Tongue (tissue), 1 donor: ENCODE measurements at regions not wholly inside any gene's neighbourhood (a gene's known extent, or its start where the extent isn't known, plus 50 kb on each side); places are given as distances from the start of the nearest gene placed in this dataset.

Source experiments
- DNase-seq: peaks from one replicate; pipeline ENCODE4 v3.0.0-alpha.2; 2015

DNA sequence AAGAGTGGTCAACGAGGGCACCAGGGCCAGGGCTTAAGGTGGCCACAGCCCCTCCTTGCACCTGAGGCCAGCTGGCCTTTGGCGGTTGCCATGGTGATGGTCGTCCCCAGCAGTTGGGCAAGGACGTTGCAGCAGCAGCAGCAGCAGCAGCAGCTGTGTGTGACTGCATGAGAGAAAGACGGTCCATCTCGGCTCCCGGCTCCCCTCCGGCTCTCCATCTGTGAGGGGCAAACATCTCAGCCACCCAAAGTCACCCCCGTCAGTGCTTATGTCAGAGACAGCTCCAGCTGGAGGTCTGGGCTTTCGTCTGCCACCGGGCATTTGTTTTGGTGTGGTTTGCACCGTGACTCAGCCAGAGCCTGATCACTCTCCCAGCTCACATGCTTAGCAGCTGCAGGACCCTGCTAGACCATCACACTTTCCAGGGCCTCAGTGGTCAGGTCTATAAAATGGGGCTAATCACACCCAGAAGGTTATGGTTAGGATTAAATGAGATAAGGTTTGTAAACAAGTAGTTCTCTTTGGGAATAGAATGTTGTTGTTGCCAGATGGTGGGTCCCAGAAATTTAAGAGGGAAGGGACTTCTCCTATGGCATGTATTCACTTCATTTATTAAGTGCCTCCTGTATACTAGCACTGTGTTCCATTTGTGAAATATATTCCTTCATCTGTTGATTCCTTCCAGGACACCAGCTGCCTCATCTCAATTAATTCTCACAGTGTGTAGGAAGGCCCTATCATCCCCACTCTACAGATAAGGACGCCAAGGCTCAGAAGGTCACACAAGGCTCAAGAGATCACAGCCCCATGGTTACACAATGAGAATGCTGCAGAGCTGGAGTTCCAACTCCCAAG lies 212.6 kb upstream of the LHX5 start:
- DNase-seq, result no peak

DNA sequence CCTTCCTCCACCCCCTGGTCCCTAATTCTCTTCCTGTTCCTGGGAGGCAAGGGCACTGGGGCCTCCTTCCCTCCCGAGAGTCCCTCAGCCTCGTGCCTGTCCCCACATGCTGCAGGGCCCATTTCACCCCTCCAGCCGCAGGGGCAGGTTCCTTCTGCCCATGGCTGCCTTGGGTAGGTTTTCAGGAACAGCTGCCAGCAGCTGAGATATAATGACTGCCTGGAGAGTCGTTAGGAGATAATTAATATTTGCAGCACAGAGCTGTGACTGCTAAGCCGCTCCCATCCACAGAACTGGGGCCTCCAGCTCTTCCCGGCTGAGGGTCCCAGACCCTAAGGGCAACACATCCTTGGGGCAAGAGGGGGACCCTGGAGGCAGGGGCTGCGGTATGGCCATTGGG lies 211.9 kb upstream of the LHX5 start:
- no peak for DNase-seq

DNA sequence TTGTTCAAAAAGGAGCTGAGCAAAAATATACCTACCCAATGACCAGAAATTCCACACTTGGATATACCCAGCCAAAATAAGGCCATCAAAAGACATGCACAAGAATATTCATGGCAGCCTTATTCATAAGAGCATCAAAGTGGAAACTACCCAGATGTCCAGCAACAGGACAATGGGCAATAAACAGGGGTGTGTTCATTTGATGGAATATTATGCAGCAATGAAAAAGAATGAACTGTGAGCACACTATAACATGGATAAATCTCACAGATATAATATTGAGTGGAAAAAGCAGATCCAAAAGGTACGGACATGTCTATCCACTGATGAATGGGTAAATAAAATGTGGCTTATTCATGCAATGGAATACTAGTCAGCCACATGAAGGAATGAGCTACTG lies 209.2 kb upstream of the LHX5 start:
- no peak for DNase-seq

DNA sequence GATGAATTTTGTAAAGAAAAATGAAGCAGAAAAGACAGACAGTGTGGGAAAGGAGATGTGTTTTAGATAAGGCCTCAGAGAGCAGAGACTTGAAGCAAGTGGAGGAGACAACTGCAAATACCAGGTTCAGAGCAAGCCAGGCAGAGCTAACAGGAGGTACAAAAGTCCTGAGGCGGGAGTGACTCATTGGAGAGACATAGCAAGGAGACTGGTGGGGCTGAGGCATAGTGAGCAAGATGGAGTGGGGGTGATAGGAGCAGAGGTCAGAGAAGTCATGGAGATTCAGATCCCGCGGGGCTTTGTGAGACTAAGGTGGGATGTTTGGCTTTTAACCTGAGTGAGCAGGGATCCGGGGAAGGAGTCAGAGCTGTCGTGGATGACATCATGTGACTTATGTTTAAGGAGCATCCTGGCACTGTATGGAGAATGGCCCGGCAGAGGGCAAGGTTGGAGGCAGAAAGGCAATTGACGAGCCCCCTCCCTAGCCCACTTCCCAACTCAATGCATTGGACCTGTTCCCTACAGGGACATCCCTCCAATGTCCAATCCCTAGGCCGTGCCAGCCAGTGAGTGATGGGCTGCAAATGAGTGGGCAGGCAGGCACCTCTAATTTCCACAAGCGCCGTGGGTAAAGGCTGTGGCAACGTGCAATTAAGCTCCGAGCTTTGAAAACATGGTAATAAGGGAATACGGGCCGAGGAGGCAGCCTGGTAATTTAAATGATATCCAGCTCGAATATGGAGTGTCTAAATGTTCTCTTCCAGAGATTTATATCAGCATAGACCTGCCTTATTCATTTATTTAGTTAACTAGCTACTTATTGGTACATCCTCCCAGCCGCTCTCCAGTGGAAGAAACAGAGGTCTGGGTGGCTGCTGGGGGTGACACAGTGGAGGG lies 206.8 kb upstream of the LHX5 start:
- DNase-seq, result no peak

DNA sequence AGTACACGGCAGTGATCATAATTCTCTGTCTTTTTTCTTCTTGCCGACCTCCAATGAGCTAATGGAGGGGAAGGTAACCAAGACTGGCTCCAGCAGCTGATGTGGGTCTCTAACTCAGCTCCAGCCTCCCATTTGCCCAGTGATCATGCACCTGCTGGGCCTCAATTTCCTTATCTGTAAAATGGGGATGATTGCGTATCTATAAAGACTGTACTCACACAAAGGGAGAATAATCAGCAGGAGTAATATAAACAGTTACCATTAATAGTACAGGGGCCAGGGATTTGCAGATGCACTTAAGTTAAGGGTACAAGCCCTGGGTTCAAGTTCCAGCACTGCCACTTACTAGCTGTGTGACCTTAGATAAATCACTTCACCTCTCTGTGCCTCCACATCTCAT lies 204.9 kb upstream of the LHX5 start:
- DNase-seq, result no peak

DNA sequence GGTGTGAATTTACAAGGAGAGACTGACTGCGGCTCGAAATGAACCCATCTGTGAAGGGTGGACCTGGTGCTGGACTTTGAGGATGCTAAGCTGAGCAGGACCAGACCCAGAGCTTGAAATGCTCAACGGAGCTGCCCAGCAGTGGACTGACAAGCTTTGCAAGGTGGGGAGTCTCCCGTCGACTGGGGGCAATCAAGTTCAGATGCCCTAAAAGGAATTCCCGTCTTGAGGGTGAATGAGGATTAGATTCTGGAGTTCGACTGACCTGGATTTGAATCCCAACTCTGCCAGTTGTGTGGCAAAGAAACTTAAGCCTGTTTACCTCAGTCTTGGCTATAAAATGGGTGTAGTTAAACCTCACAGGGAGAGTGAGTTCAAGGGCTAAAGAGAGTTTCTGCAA lies 204.4 kb upstream of the LHX5 start:
- DNase-seq, result no peak

DNA sequence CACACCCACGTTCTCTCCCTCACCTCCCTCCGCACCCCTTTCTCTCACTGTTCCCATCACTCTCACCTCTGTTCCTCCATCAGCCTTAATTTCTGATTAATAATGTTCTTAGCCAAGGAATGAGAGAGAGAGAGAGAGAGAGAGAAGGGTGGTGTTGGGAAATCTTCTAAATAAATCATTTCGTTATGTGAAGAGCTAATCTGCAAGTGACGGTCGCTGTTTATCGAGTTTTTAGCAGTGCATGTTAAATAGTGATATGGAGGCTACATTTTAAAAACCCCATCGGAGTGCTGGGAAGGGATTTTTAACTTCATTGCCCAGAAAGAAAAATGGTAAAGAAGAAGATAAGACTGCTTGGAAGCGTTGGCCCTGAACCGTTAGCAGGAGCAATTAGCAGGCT lies 203.3 kb upstream of the LHX5 start:
- DNase-seq, result no peak

DNA sequence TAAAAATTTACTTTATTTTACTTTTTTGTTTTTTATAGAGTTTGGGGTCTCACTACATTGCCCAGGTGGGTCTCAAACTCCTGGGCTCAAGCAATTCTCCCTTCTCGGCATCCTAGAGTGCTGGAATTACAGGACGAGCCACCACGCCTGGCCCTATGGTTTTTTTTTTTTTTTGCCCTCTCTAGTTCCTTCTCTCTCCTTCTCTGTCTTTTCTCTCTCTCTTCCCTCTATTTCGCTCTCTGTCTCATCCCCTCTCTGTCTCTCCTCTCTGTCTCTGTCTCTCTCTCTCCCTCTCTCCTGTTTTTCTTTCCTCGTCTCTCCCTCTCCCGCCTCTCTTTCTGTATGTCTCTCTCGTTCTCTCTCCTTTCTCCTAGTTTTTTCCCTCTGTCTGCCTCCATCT lies 202.6 kb upstream of the LHX5 start:
- DNase-seq, result no peak

DNA sequence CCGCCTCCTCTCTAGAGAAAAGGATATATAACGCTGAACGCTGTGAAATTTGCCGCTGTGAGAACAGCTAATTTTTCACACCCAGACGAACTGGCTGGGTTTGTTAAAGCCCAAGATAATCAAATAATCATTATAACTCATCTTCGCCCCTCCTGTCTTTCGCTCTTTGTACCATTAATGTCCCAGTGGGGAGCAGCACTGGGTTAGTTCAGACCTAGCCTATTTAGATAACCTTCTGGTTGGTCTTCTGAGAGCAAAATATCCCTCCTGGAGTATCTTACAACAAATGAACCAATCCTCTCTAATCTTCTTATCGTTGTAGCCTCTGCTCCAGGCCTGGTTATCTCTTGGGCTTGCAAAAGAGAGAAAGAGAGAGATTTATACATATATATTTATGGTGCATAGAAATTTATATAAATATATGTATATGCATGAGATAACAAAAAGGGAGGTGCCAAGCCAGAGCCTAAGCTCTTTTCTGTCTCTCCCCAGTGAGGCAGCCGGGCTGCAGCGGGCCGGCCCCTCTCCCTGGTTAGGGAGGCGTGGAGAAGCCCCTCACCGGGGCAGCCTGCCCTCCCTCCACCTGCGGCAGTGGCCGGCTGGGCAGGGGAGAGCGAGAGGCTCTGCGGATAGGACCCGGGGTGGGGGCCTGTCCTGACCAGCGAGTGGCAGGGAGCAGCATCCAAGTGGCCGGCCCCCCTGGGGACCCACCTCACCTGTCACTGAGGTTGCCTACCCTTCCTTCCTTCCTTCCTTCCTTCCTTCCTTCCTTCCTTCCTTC lies 202.0 kb upstream of the LHX5 start:
- DNase-seq, result no peak

DNA sequence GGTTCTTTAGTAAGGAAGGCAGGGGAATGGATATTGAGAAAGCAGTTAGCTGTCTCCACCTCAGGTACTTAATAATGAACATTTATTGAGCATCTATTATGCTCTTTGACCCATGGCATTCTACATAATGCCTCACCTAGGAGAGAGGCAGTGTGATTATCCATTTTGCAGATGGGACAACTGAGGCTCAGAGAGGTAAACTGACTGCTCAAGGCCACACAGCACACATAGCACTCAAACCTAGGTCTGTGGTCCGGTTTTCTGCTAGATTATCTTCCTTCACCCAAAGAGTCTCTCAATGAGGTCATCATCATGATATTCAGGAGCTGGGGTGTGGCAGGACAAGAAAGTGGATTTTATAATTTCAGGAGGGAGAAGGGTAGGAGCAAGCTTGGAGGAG lies 199.1 kb upstream of the LHX5 start:
- DNase-seq, result no peak

DNA sequence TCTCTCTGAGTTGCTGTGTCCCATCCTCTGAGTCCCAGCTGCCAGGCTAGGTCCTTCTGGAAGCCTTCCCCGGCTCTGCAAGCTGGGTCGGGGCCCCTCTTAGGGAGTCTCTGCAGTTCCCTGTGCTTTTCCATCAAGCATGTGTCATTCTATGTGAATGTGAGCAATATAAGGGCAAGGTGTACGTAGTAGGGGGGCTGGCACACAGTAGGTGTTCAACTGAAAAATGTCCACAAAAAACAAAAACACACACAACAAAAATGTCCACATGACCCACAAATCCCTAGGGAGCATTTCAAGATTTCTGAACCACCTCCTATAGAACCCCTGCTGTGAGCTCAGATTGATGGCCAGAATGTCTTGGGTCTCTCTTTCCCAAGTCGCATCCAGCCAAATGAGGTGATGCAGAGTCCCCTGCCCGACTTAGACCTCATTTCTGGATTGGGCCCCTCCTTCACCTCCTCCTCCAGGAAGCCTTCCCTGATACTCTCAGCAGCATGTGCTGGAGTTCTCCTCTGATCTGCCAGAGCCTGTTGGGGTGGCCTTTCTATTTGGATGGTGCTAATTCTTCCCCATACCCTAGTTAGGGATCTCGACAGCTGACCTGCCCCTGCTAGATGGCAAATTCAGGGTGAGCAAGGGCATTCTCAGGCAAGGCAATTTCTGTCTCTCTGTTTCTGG lies 196.1 kb upstream of the LHX5 start:
- DNase-seq, result no peak

DNA sequence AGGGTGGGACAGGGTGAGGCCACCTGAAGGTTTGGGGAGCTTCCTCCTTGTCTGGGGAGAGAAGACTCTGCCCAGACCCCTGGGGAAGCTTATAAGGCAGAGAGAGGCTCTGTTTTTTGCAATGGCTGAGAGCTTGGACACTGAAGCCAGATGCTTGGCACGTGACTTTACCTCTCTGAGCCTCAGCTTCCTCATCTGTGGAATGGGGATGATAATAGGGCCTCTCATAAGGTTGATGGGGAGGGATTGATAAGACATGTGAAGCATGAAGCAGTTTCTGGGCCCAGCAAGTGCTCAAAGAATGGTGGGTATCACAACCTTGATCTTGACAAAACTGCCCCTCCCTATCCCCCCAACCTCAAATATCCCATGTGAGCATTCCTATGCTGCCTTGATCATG lies 195.4 kb upstream of the LHX5 start:
- DNase-seq, result no peak

DNA sequence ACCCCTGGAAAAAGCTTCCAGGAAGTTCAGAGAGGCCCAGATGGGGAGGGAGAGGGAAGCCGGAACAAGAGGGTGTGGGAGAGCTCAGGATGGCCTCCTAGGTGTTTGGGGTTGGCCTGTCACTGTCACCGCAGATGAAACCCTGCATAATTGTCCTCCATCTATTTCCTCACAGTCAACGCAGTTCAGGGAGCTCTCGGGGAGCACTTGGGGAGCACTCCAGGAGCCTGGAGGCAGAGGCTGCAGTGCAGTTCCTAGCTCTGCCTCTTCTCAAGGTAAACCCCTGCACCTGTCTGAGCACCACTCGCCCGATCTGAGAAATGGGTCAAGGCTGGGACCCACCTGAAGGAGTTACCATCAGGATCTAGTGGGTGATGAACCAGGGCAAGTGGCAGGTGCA lies 194.6 kb upstream of the LHX5 start:
- no peak for DNase-seq

DNA sequence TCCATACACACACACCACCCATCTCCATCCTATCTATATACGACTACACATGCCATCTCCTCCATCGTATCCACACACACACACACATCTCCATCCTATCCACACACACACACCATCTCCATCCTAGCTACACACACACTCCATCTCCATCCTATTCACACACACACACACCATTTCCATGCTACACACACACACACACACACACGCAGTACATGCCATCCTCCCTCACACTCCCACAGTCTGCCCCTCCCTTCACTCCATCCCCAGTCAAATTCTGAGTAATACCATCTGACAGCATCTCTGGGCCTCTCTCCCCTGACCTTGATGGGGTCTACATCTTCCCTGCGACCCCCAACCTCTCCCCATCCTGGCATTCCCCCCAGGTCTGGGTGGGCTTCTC lies 193.8 kb upstream of the LHX5 start:
- DNase-seq, result no peak

DNA sequence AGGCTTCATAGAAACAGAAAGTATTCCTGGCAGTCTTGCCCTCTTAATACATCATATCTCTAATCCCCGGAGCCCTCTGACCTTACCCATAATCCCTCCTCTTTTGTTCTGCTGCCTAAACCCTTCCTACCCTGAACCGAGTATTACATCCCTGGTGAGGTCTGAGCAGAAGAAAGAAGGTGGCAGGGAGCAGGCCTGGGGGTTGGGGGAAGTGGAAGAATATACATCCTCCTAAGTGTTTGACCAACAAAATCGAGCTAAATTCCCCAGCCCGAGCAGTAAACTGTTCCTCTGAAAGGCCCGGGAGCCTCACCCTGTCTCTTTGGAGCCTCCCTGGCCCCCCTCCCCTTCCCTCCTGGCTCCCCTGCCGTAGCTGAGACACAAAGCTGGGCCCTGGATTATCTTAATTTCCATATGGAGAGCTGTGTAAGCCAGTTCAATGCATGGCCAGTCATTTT lies 192.6 kb upstream of the LHX5 start:
- no peak for DNase-seq

DNA sequence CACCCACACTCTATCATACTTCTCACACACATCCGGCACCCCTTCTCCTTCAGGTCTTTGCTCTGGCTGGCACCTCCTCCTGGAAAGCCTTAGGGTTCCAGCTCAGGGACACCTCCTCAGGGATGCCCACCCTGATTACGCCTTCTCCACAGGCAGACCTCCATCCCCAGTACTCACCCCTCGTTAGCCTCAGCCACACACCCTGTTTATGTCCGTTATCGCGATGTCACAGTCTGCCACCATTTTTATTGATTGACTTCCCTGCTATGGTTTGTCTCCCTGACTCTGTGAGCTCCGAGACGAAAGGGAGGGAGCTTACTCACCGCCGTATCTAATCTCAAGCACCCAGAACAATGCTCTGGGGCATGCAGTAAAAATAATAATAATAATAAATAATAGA lies 191.7 kb upstream of the LHX5 start:
- DNase-seq, result no peak

DNA sequence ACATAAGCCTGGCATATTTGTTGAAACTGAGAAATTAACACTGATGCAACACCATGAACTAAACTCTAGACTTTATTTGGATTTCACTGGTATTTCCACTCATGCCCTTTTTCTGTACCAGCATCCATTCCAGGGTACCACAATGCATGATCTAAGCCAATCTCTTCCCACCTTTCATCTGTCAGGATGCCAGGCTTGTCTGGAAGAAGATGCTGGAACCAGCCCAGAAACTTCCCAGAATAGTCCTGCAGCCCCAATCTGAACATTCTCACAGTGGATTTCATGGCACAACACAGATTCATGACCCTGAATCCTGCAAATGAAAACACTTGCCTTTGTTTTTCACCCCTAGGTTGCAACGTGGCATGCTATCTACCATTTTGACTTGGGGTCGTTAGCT lies 189.3 kb upstream of the LHX5 start:
- DNase-seq, result no peak

DNA sequence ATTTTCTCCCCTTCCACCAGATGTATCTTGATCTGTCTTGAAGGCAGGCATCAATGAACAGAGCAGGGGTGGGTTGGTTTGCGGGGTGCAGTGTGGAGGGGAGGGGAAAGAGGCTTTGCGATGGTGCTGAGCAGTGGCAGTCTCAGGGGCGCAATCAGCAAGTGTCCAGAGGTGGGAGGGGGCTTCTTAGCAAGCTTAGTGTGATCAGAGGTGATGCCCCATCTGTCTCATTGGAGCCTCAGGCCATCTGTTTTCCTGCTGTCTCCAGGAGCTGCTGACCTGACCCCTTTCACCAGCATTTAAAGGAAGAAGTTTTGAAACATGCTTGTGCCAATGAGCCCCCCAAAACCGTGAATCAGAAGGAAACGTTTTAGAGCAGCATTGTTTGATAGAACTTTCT lies 187.7 kb upstream of the LHX5 start:
- DNase-seq, result no peak

DNA sequence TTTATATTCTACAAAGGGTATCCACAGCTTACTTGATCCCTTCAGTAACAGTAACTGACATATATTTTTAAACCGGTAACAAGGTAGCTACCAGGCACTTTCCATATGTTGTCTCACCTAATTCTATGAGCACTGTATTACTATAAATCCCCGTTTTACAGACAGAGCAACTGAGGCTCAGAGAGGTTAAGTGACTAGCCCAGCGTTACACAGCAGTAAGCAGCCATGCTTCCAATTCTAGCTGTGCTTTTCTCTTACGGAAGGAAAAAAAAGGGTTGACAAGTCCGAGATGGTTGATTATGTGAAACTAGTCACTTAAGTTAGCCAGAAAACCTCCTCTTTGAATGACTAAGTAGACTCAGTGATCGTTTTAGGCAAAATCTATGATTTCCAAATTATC lies 187.3 kb upstream of the LHX5 start:
- no peak for DNase-seq

DNA sequence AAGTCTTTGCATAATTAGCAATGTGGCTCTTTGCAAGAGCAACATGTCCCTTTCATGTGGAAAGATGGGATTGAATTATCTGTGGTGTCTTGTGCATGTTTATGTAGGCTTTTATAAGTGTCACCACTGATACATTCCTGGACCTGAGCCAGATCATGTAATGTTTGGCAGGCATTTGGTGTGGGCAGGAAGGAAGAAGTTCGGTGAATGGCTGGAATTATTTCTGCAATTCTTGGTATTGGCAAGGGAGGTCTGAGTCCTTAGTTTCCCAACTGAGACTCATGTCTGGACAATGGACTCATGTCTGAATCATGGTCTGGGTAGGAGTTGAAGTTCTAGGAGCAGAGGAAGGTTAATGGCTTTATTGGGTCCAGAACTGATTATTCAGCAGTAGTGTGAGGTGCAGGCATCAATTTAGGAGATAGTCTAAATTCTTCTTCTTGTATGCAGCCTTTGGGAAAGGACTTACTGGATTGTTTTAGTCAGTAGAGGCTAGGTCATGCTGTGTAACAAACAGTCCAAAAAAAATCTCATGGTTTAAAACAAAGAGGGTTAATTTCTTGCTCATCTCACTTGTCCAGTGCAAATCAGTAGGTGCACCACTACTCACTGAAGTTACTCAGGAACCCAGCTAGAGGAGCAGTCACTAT lies 186.5 kb upstream of the LHX5 start:
- DNase-seq, result no peak

DNA sequence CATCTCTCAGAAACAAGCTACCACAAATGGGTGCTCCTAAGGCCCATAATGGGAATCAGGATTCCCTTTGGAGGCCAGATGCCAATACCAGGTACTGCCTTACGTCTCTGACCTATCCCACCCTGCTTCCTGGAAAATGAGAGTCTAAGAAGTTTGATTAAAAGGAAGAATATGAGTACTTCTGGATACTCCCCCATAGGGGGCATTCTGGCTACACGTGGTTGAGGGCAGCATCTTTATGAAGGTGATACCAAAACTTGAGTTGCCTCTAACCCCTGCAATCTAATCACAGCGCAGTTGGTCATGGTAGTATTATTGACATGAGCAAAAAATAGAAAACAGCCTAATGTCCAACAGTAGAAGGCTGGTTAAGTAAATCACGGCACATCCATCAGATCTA lies 184.2 kb upstream of the LHX5 start:
- no peak for DNase-seq

DNA sequence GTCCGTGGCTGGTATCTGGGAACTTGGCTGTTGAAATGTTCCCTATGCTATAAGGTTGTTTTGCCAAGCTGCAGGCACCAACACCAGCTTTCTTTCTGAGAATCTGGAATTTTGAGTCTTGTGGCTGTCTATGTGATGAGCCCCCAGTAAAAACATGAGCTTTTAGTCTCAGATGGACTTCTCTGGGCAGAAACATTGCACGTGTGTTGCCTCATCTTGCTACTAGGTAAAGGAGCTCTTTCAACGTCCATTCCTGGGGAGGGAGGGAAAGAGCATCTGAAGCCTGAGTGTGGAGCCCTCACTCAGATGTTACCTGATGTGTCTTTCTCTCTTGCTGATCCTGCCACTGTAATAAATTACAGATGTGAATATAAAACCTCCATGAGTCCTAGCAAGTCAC lies 183.8 kb upstream of the LHX5 start:
- DNase-seq, result no peak
